ENCODE measurements at regions not wholly inside any gene's neighbourhood (a gene's known extent, or its start where the extent isn't known, plus 50 kb on each side); places are given as distances from the start of the nearest gene placed in this dataset.

- Histone ChIP-seq H3K9ac (ENCODE audit: low read length) (no peak overlapping the region), H3K79me2 (ENCODE audit: insufficient read depth, low read length) (no peaks in the 10 kb centered on the region), H3K27ac (ENCODE audit: low read depth, low read length) (no peak overlapping the region), H3K4me1 (ENCODE audit: control insufficient read depth in 1 of 2, insufficient read depth in 2 of 2, low read length in 2 of 2) (no peaks in the 10 kb centered on the region), H2AFZ (ENCODE audit: low read depth, low read length, poor library complexity, severe bottlenecking) (no peak overlapping the region), H3K9me2 (ENCODE audit: insufficient read depth) (no peaks in the 10 kb centered on the region), H3K9me3 (ENCODE audit: control insufficient read depth in 1 of 2, insufficient read depth in 1 of 2, low read depth in 1 of 2, low read length in 2 of 2) (peaks cover 11 to 27% of the 10 kb centered on the region in 2 experiments; a peak in 2 of 4 replicates), H3K27me3 (ENCODE audit: insufficient read depth, low read length) (no peaks in the 10 kb centered on the region), H3K4me2 (ENCODE audit: low read length) (no peak overlapping the region), H3K36me3 (ENCODE audit: control insufficient read depth in 1 of 2, insufficient read depth in 2 of 2, low read length in 2 of 2) (no peaks in the 10 kb centered on the region), H4K20me1 (ENCODE audit: insufficient read depth) (no peaks in the 10 kb centered on the region), H3K4me3 (replicated peaks in 1 of 2; ENCODE audit: low read depth in 1 of 2, low read length in 2 of 2) (no peak overlapping the region)
- TF ChIP-seq POLR2A (IDR thresholded peaks at IDR 0.05; ENCODE audit: borderline replicate concordance, extremely low read depth, insufficient read depth, insufficient read length) (no peak), JUND (IDR thresholded peaks at IDR 0.05) (no peak), CBX3 (IDR thresholded peaks at IDR 0.05; ENCODE audit: low read depth) (no peak), ELF1 (IDR thresholded peaks at IDR 0.05; ENCODE audit: borderline replicate concordance, low read depth) (no peak)
- TF ChIP-seq, protein P1, sequence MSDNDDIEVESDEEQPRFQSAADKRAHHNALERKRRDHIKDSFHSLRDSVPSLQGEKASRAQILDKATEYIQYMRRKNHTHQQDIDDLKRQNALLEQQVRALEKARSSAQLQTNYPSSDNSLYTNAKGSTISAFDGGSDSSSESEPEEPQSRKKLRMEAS (IDR thresholded peaks at IDR 0.05), result no peak
- ChIA-PET RAD21 (ENCODE audit: low non-redundant PET in 1 of 2, low total read pairs in 2 of 2, uncharacterized antibody in 2 of 2, unreplicated experiment in 2 of 2) (no interaction called here), CTCF (no interaction called here), POLR2A (no interaction called here)
- no TSS peak for BruUV-seq (replicated peaks)
- DNase-seq (ENCODE audit: low read depth, low spot score) (no peak), ATAC-seq (no peak)
- intact Hi-C loops (cut with micrococcal nuclease), result no loop called here
These were observed 1248.4 kb downstream of the NSUN3 start for GRCh38 chr3:95311272-95311671.

DNA sequence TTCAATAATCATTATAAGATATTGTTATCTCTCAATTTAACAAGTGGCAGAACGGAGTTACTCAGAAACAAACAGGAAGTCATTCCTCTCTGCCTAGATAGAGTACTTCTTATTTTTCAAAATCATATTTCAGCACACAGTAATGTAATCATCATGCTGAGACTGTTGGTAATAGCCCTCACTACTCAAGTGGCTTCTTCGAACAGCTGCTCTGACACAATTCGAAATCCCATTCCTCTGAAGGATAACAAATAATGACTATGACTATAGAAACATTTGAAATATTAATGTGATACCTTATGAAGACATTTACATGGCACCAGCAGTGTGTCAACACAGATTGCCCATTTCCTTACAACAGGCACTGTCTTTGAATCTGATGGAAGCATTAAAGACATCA is 1249.8 kb downstream of the NSUN3 start:
- ChIA-PET CTCF (no interaction called here), POLR2A (no interaction called here), RAD21 (ENCODE audit: low non-redundant PET in 1 of 2, low total read pairs in 2 of 2, uncharacterized antibody in 2 of 2, unreplicated experiment in 2 of 2) (no interaction called here)
- Histone ChIP-seq H3K79me2 (ENCODE audit: insufficient read depth, low read length) (no peaks in the 10 kb centered on the region), H3K27me3 (ENCODE audit: insufficient read depth, low read length) (no peaks in the 10 kb centered on the region), H3K36me3 (ENCODE audit: control insufficient read depth in 1 of 2, insufficient read depth in 2 of 2, low read length in 2 of 2) (no peaks in the 10 kb centered on the region), H3K4me2 (ENCODE audit: low read length) (no peak overlapping the region), H3K27ac (ENCODE audit: low read depth, low read length) (no peak overlapping the region), H4K20me1 (ENCODE audit: insufficient read depth) (no peaks in the 10 kb centered on the region), H3K4me3 (replicated peaks in 1 of 2; ENCODE audit: low read depth in 1 of 2, low read length in 2 of 2) (no peak overlapping the region), H3K4me1 (ENCODE audit: control insufficient read depth in 1 of 2, insufficient read depth in 2 of 2, low read length in 2 of 2) (no peaks in the 10 kb centered on the region), H3K9ac (ENCODE audit: low read length) (no peak overlapping the region), H3K9me3 (ENCODE audit: control insufficient read depth in 1 of 2, insufficient read depth in 1 of 2, low read depth in 1 of 2, low read length in 2 of 2) (peaks cover 11 to 26% of the 10 kb centered on the region in 2 experiments; a peak in 2 of 4 replicates), H3K9me2 (ENCODE audit: insufficient read depth) (no peaks in the 10 kb centered on the region), H2AFZ (ENCODE audit: low read depth, low read length, poor library complexity, severe bottlenecking) (no peak overlapping the region)
- no peak for DNase-seq (ENCODE audit: low read depth, low spot score)
- TF ChIP-seq EZH2 (IDR thresholded peaks at IDR 0.05), result no peak
- no peak for TF ChIP-seq CEBPB (IDR thresholded peaks at IDR 0.05; ENCODE audit: low read depth)
- TF ChIP-seq SIN3A (IDR thresholded peaks at IDR 0.05; ENCODE audit: low read depth), result no peak
- no peak for TF ChIP-seq CBX3 (IDR thresholded peaks at IDR 0.05; ENCODE audit: low read depth)
- TF ChIP-seq ZNF274 (IDR thresholded peaks at IDR 0.05; ENCODE audit: low read depth, low read length), result no peak
- BruUV-seq (replicated peaks), result no TSS peak
- intact Hi-C loops (cut with micrococcal nuclease), result no loop called here
- ATAC-seq, result no peak
